ENCODE measurements at regions not wholly inside any gene's neighbourhood (a gene's known extent, or its start where the extent isn't known, plus 50 kb on each side); places are given as distances from the start of the nearest gene placed in this dataset. TPM values are rescaled to one million over a fixed set of nuclear protein-coding genes. Genes with fewer than 3 reads are reported as not detected.

GRCh38 chr2:163849756-163850435 is 114.1 kb upstream of the FIGN start:
- DNase-seq (ENCODE audit: low read depth), result no peak

GRCh38 chr2:163838890-163839289 is 103.1 kb upstream of the FIGN start:
- DNase-seq (ENCODE audit: low read depth), result no peak

GRCh38 chr2:163836167-163836566 is 100.4 kb upstream of the FIGN start:
- DNase-seq (ENCODE audit: low read depth), result no peak

- no peak for DNase-seq (ENCODE audit: low read depth)
These were observed 99.0 kb upstream of the FIGN start for GRCh38 chr2:163834841-163835240.

- DNase-seq (ENCODE audit: low read depth), result no peak
These were observed 98.4 kb upstream of the FIGN start for GRCh38 chr2:163834221-163834620.

GRCh38 chr2:163828771-163829170 is 93.0 kb upstream of the FIGN start:
- no peak for DNase-seq (ENCODE audit: low read depth)

GRCh38 chr2:163822033-163822432 is 86.2 kb upstream of the FIGN start:
- DNase-seq (ENCODE audit: low read depth), result no peak

- no peak for DNase-seq (ENCODE audit: low read depth)
These were observed 77.2 kb upstream of the FIGN start for GRCh38 chr2:163812926-163813520.

GRCh38 chr2:163808406-163808805 is 72.6 kb upstream of the FIGN start:
- no peak for DNase-seq (ENCODE audit: low read depth)

GRCh38 chr2:163802284-163802683 is 66.5 kb upstream of the FIGN start:
- DNase-seq (ENCODE audit: low read depth), result no peak

GRCh38 chr2:163801486-163801885 is 65.7 kb upstream of the FIGN start:
- no peak for DNase-seq (ENCODE audit: low read depth)

GRCh38 chr2:163800951-163801381 is 65.2 kb upstream of the FIGN start:
- no peak for DNase-seq (ENCODE audit: low read depth)

- no peak for DNase-seq (ENCODE audit: low read depth)
These were observed 64.0 kb upstream of the FIGN start for GRCh38 chr2:163799807-163800206.

GRCh38 chr2:163794635-163795034 is 58.8 kb upstream of the FIGN start:
- DNase-seq (ENCODE audit: low read depth), result no peak

Small RNA genes in the stretch of these regions (small RNA-seq; reads per million reads assigned to genes)
- not detected for gene CYP2C56P

Measured in HT1080 (cell line).